ENCODE measurements at regions not wholly inside any gene's neighbourhood (a gene's known extent, or its start where the extent isn't known, plus 50 kb on each side); places are given as distances from the start of the nearest gene placed in this dataset.
"Not testable (repeated sequence)": the region's sequence is repeated elsewhere in the genome, so short reads cannot be mapped to it uniquely, and the experiment has no call there.

DNA sequence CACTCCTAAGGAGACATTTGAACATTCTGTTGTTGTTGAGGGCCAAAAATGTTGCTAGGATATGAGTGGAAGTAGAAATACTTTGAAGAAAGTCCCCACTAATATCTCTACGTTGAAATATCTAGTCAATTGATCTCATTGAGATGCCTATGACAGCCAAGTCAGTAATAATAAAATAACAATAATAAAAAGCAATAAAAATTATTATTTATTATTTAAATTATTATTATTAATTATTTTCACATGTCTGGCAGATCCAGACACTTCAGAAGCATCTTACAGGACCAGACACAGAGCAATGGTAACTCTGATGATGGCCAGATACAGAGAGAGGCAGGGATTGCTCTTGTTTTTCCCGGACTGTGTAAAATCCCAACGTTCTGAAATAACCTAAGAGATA lies 143.5 kb upstream of the PALMD start:
- no peak for DNase-seq

DNA sequence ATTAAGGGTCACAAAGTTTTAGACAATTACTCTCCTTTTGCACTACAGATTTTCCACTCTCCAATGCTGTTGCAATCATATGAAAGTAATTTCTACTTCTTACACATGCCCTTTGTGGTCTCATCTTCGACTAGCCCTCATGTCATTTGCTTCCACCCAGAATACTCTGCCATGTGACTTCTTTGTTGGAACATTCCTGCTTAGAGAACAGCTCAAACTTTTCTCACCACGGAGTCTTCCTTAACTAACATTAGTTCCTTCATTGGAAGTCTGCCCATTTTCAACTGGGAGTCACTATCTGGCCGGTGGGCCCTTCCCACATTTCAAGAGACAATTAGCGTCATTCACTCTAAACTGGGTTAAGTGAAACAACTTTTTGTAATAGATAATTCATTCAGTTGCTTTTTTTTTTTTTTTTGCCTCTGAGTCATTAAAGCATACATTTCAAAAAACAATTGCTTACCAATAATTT lies 142.6 kb upstream of the PALMD start:
- DNase-seq: no peak

DNA sequence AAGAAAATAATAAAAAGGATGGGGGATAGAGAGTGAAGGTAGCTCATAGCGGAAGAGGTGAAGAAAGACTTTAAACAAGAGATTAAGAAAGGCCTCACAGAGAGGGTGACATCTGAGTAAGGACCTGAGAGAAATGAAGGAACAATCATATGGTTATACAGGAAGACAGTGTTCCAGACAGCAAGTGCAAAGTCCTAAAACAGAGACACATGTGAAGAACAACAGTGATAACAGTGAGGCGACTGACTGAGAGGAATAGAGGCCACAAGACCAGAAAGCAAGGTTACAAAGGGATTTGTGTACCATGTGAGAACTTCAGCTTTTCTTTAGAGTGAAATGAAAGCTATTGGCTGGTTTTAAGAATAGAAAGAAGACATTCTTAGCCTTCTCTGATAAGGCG lies 141.6 kb upstream of the PALMD start:
- DNase-seq: no peak

DNA sequence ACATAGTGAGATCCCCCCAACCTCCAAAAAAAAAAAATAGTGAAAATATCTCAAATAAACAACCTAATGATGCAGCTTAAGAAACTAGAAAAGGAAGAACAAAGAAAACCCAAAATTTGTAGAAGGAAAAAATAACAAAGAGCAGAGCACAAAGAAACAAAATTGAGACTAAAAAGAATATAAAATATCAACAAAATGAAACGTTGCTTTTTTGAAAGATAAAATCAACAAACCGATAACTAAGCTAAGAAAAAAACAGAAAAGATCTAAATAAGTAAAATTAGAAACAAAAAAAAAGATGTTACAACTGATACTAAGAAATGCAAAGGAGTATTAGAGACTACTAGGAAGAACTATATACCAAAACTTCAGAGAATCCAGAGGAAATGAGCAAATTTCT lies 139.3 kb upstream of the PALMD start:
- DNase-seq: no peak

DNA sequence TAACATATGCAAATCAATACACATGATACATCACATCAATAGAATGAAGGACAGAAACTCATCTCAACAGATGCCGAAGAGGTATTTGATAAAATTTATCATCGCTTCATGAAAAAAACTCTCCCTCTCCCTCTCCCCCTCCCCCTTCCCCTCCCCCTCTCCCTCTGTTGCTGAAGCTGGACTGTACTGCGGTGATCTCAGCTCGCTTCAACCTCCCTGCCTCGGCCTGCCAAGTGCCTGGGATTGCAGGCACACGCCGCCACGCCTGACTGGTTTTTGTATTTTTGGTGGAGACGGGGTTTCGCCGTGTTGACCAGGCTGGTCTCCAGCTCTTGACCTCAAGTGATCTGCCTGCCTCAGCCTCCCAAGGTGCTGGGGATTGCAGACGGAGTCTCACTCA lies 138.5 kb upstream of the PALMD start:
- DNase-seq: not testable (repeated sequence)

DNA sequence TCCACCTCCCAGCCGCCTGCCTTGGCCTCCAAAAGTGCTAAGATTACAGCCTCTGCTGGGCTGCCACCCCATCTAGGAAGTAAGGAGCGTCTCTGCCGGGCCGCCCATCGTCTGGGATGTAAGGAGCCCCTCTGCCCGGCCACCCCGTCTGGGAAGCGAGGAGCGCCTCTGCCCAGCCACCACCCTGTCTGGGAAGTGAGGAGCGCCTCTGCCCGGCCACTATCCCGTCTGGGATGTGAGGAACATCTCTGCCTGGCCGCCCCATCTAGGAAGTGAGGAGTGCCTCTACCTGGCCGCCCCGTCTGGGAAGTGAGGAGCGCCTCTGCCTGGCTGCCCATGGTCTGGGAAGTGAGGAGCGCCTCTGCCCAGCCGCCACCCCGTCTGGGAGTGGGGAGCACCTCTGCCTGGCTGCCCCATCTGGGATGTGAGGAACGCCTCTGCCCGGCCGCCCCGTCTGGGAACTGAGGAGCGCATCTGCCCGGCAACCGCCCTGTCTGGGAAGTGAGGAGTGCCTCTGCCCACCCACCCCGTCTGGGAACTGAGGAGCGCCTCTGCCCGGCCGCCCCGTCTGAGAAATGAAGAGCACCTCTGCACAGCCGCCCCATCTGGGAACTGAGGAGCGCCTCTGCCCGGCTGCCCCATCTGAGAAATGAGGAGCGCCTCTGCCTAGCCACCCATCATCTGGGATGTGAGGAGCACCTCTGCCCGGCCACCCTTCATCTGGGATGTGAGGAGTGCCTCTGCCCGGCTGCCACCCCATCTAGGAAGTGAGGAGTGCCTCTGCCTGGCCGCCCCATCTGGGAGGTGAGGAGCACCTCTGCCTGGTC lies 137.8 kb upstream of the PALMD start:
- no peak for DNase-seq

DNA sequence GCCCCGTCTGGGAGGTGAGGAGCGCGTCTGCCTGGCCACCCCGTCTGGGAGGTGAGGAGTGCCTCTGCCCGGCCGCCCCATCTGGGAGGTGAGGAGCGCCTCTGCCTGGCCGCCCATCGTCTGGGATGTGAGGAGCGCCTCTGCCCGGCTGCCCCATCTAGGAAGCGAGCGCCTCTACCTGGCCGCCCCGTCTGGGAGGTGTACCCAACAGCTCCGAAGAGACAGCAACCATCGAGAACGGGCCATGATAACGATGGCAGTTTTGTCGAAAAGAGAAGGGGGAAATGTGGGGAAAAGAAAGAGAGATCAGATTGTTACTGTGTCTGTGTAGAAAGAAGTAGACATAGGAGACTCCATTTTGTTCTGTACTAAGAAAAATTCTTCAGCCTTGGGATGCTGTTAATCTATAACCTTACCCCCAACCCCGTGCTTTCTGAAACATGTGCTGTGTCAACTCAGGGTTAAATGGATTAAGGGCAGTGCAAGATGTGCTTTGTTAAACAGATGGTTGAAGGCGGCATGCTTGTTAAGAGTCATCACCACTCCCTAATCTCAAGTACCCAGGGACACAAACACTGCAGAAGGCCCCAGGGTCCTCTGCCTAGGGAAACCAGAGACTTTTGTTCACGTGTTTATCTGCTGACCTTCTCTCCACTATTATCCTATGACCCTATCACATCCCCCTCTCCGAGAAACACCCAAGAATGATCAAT lies 137.0 kb upstream of the PALMD start:
- DNase-seq: not testable (repeated sequence)

DNA sequence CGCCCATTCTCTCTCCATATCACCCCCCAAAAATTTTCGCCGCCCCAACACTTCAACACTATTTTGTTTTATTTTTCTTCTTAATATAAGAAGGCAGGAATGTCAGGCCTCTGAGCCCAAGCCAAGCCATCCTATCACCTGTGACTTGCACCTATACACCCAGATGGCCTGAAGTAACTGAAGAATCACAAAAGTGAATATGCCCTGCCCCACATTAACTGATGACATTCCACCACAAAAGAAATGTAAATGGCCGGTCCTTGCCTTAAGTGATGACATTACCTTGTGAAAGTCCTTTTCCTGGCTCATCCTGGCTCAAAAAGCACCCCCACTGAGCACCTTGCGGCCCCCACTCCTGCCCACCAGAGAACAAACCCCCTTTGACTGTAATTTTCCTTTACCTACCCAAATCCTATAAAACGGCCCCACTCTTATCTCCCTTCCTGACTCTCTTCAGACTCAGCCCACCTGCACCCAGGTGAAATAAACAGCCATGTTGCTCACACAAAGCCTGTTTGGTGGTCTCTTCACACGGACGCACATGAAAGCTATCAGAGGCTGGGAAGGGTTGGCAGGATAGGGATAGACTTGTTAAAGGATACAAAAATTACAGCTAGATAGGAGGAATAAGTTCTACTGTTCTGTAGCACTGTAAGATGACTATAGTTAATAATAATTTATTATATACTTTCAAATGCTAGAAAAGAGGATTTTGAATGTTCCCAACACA lies 130.9 kb upstream of the PALMD start:
- not testable (repeated sequence) for DNase-seq

DNA sequence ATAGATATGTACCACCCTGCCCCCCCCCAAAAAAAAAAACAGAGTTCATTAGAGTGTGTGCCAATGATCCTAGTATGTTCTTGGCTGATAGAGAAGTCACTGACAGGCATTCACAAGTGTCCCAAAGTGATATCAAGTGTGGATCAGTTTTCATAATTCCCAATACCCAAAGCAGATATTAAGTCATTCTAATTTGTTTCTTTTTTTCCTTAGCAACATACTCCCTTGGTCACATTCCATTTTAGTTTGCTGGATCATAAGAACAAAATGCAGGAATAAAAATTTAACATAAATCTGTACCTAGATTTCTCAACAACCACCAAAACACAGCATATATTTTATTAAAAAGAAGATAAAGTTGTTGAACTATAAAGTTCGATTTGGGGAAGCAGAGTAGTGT lies 129.8 kb upstream of the PALMD start:
- no peak for DNase-seq

DNA sequence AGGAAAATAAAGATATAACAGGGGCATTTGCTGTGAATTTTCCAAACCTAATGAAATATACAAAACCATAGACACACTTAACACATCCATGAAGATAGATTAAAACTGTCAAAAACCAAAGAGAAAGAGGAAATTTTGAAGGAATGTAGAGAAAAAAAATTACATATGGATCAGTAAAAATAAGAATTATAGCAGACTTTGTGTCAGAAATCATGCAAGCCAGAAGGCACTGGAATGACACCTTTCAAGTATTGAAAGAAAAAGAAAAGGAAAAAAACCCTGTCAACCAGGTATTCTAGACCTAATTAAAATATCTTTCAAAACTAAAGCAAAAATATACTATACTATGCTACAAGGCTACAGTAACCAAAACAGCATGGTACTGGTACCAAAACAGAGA lies 125.8 kb upstream of the PALMD start:
- DNase-seq: no peak

DNA sequence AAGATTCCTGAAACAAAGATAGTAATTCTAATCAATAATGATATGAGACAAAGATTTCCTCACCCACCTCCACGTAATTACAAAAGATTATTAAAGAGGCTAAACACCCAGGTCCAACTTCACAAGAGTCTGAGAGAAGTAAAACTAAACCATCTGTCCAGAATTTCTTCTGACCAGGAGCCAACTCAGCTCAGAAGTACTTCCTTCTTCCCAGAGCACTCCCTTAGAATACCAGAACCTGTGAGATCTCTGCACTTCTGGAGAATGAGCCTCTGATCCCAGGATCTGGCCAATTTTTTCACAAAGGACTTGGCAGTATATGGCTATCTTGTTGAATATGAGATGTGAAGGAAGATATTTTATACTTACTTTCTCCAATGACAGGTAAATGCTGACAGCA lies 120.6 kb upstream of the PALMD start:
- DNase-seq: no peak

DNA sequence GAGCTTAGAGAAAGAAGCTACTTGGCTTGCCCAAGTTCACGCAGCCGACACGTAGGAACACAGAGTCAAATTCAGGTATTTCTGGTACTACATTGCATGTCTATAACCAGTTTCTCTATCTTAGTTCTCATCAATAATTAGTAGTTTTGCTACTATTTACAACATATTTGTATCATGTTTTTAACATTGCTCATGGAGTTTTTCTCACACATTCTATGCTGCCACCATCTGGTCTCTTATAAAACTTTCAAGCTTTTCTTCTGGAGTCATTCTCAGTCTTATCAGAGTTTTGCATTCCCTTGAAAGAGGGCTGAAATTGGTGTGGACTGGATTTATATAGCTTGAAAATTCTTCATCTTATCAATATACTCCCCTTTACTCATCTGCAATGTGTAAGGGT lies 118.8 kb upstream of the PALMD start:
- DNase-seq: no peak

DNA sequence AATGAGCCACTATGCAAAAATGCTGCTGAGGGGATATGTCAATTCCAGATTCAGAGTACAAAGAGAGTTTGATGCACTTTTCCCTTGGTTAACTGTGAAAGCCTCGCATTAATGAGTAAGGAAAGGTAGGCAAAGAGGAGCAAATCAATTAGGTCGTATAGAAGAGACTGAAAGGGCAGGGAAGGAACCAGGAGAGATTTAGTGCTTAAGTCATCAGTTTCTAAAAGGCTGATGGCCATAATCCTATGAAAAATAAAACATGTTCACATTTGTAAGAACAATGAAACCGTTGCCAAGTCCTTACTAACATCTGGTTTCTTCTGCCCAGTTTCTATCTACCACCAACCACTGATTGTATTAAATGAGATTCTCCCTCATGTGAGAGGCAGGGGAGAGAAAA lies 118.4 kb upstream of the PALMD start:
- DNase-seq: no peak

DNA sequence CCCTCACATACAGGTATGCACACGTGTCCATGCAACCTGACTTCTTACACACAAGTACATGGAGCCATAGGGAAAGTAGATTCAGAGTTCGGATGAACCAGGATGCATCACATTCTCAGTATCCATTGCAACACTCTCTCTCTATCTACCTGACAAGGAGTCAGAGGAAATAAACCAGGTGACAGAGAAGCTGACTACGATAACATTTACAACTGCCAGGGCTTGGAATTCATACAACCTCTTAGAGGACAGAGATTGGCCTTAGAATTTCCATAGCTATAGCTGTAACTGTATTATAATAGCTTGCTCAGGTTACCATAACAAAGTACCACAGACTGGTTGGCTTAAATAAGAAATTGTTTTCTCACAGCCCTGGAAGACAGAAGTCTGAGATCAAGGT lies 116.9 kb upstream of the PALMD start:
- DNase-seq: no peak

DNA sequence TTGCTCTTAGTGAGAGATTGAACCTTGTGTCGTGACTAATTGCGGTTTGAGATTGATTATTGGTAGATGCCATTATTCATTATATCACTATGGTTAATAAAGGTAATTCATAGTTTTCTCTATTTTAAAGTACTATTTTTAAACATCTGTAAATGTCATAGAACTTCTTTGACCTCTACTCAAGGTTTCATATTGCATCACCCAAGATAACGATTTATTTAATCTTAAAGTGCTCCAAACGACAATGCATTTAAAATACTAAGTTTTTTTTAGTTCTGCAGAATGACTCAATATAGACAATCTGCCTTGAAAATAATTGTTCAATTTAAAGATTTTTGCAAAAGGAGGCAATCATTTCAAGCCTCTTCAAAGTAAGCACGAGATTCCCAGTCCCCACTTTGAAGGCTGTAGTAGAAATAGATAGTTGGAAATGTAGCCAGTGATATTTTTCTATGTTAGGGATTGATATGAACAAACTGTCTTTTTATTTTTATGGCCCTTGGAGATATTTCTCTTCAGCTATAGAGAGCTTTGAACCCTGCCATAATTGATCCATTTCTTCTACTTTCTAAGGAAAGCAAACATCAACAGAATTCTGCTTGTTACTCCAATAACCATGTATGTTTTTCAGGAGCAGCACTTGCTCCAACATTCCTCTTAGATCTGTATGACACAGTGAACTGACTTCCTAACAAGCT lies 114.2 kb upstream of the PALMD start:
- no peak for DNase-seq

DNA sequence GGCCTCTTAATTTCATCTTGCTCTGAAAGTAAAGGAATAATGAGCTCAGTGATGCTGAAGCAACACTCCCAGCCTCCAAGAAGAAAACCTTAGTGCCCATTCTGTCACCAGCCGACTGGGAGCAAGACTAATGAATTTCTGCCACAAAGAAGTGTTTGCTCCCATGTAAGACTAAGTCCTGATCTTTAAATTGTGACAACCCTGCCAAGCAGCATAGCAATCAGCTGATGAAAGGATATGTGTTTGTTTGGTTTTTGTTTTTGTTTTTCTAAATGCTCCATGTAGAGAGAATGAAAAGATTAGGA lies 113.7 kb upstream of the PALMD start:
- DNase-seq: no peak

DNA sequence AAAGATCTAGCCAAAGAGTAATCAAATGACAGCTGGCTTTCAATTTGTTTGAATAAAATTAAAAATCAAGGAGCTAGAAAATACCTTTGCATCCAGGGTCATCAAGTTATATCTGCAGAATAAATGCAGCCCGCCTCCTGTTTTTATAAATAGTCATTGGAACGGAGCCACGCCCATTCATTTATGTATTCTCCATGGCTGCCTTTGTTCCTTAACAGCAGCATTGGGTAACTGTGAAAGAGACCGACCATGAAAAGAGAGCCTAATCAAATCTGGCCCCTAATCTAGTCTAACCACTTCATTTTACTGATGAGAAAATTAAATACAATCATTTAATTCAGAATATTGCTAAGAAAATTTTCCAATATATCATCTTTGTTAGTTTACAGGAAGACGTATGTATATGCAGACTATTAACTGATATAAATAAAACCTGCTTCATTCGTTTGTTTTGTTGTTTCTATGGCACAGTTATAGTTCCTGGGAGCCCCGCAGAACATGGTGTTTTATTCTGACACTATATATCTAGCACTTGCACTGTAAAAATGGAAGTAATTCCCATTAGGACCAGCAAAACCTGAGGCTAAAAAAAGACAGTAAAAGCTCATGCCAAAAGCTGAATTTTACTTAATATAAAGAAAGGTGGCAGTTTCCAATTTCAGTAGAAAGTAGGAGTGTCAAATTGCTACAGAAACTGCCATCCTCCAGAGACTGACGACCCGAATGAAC lies 111.8 kb upstream of the PALMD start:
- DNase-seq: no peak

DNA sequence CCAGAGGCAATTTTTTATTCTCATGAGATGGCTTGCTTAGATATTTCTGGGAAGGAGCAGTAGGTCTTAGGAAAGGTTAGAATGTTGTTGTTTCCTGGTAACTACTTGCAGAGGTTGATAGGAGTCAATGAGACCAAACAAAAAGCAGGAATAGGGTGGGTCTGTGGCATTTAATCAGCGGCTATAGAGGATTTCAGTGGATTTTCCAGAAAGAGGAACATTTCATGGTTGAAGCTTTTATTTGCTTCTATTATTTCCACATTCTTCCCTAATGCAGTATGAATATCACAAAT lies 111.3 kb upstream of the PALMD start:
- no peak for DNase-seq

DNA sequence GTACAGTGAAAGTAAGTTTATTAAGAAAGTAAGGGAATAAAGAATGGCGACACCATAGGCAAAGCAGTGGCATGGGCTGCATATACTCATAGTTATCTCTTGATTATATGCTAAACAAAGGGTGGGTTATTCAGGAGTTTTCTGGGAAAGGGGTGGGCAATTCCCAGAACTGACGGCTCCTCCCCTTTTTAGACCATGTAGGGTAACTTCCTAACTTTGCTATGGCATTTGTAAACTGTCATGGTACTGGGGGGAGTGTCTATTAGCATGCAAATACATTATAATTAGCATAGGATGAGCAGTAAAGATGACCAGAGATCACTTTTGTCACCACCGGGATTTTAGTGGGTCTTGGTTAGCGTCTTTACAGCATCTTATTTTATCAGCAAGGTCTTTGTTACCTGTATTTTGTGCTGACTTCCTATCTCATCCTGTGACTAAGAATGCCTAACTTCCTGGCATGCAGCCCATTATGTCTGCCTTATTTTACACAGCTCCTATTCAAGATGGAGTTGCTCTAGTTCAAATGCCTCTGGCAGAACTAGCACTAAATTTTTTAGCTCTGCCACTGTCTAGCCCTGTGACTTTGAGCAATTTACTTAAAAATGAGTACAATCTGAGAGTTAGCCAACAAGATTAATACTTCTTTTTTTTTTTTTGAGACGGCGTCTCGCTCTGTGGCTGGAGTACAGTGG lies 110.3 kb upstream of the PALMD start:
- no peak for DNase-seq

DNA sequence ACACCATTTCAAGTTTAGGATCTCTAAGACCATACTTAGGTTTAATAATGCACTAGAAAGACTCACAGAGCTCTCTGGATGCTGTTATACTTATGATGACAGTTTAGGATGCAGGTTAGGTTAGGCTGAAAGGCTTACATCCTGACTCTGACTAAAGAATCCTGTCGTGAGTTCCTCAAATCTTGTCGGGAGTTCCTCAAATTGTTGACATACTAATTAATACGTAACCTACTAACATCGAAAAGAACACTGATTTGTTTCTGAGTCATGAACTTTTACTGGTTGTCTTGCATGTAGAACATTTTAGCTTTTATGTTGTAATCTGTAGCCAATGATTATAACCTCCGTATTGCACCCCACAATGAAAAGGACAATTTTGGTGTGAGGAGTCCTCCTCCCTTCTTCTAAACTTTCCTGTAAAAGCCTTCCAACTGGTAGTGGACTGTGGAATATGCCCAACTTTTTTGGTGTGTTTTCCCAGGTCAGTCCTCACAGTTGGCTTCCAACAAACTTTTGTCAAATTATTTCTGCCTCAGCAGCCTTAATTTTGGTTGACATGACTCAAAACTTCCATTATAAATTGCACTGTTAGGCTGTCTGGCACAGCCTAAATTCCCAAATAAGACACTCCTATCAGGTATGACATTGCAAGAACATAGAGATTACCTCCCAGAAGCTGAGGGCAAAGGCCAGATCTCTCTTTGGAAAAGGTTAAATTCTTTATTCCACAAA lies 107.9 kb upstream of the PALMD start:
- no peak for DNase-seq

DNA sequence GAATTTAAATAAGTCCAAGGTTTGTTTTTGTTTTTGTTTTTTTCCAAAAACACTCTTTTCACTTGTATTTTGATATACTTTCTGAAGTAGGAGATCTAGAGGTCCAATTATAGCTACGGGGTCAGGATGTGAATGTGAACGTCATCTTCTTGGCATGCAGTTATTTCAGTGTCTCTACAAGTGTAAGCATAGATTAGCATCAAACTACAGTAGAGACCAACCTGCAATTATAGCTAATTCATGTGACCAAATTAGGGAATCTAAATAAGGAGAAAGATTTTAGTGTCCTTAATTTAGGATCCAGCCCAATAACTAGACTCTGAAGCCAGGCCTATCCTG lies 107.3 kb upstream of the PALMD start:
- no peak for DNase-seq

DNA sequence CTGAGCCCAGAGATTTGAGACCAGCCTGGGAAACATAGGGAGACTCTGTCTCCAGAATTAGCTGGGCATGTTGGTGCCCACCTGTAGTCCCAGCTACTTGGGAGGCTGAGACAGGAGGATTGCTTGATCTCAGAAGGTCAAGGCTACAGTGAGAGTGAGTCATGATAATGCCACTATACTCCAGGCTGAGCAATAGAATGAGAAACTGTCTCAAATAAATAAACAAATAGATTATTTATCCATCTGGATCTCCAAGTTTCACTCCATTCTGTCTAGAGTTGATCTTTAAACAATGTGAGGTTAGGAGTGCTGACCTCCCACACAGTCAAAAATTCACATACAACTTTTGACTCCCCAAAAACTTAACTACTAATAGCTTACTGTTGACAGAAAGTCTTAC lies 106.8 kb upstream of the PALMD start:
- no peak for DNase-seq
